ENCODE measurements at regions not wholly inside any gene's neighbourhood (a gene's known extent, or its start where the extent isn't known, plus 50 kb on each side); places are given as distances from the start of the nearest gene placed in this dataset.
"Not testable (repeated sequence)": the region's sequence is repeated elsewhere in the genome, so short reads cannot be mapped to it uniquely, and the experiment has no call there.

- no peak for DNase-seq
Observed at GRCh38 chr5:101458587-101458986, 555.5 kb upstream of the ST8SIA4 start.

GRCh38 chr5:101455851-101456250, 552.8 kb upstream of the ST8SIA4 start:
- no peak for DNase-seq

GRCh38 chr5:101455048-101455447, 552.0 kb upstream of the ST8SIA4 start:
- DNase-seq: no peak

- DNase-seq: not testable (repeated sequence)
Observed at GRCh38 chr5:101442281-101442680, 539.2 kb upstream of the ST8SIA4 start.

GRCh38 chr5:101440173-101440572, 537.1 kb upstream of the ST8SIA4 start:
- DNase-seq: no peak

GRCh38 chr5:101437351-101437750, 534.3 kb upstream of the ST8SIA4 start:
- no peak for DNase-seq

- DNase-seq: no peak
Observed at GRCh38 chr5:101435768-101436167, 532.7 kb upstream of the ST8SIA4 start.

- DNase-seq: no peak
Observed at GRCh38 chr5:101431201-101431600, 528.1 kb upstream of the ST8SIA4 start.

GRCh38 chr5:101430551-101430950, 527.5 kb upstream of the ST8SIA4 start:
- DNase-seq: no peak

- DNase-seq: no peak
Observed at GRCh38 chr5:101429241-101429640, 526.2 kb upstream of the ST8SIA4 start.

GRCh38 chr5:101425339-101425859, 522.3 kb upstream of the ST8SIA4 start:
- no peak for DNase-seq

GRCh38 chr5:101424530-101425175, 521.6 kb upstream of the ST8SIA4 start:
- DNase-seq: no peak

- no peak for DNase-seq
Observed at GRCh38 chr5:101418713-101419118, 515.6 kb upstream of the ST8SIA4 start.

GRCh38 chr5:101404531-101404930, 501.4 kb upstream of the ST8SIA4 start:
- no peak for DNase-seq

GRCh38 chr5:101393795-101394450, 490.8 kb upstream of the ST8SIA4 start:
- DNase-seq: no peak

GRCh38 chr5:101390151-101390908, 487.2 kb upstream of the ST8SIA4 start:
- peak; percentile 7 for DNase-seq

- DNase-seq: no peak
Observed at GRCh38 chr5:101385276-101385675, 482.2 kb upstream of the ST8SIA4 start.

GRCh38 chr5:101370181-101370580, 467.1 kb upstream of the ST8SIA4 start:
- no peak for DNase-seq

GRCh38 chr5:101364469-101364868, 461.4 kb upstream of the ST8SIA4 start:
- DNase-seq: no peak

- DNase-seq: no peak
Observed at GRCh38 chr5:101362067-101362466, 459.0 kb upstream of the ST8SIA4 start.

GRCh38 chr5:101346906-101347305, 443.8 kb upstream of the ST8SIA4 start:
- DNase-seq: no peak

GRCh38 chr5:101346447-101346846, 443.4 kb upstream of the ST8SIA4 start:
- DNase-seq: no peak

GRCh38 chr5:101338226-101338625, 435.1 kb upstream of the ST8SIA4 start:
- DNase-seq: no peak

GRCh38 chr5:101327816-101328215, 424.7 kb upstream of the ST8SIA4 start:
- no peak for DNase-seq
